ENCODE measurements at regions not wholly inside any gene's neighbourhood (a gene's known extent, or its start where the extent isn't known, plus 50 kb on each side); places are given as distances from the start of the nearest gene placed in this dataset.

DNA sequence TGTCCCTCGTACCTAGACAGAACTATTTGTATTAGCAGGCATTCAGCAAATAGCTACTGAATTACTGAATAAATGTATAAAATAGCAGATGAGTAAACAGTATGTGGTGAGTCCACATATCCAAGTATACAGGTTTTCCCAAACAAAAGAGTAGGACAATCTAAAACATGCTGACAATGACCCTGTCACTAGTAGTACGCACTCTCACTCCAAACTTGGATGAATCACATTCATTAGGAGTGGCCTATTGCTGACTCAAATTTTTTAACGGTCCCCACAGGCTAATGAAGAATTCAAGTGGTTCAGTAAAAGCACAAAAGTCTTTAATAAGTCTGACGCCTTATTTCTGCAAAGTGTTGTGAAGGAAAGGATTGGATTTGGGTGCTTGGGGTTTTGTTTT is 449.3 kb upstream of the THBS1 start:
- FAIRE-seq = no peak

DNA sequence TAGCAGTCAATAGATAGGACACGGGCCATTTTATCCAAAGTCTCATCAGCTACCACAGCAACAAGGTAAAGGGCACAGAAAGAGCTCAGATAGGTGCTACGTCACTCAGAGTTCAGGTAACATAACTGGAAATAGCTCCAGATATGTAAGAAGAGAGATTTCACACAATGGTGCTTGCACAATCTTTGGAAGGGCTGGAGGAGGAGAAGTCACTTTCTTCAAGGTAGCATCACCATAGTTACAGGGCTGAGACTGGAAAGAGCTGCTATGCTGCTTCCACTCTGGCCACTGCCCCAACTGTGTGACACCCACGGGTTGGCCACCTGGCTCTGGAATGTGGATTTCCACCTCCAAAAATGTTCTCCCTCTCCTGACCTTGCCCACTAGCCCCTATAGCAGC is 448.8 kb upstream of the THBS1 start:
- no peak for FAIRE-seq

GRCh38 chr15:39132954-39133600 is 447.8 kb upstream of the THBS1 start:
- FAIRE-seq = no peak

GRCh38 chr15:39134282-39134681 is 446.6 kb upstream of the THBS1 start:
- FAIRE-seq = no peak

DNA sequence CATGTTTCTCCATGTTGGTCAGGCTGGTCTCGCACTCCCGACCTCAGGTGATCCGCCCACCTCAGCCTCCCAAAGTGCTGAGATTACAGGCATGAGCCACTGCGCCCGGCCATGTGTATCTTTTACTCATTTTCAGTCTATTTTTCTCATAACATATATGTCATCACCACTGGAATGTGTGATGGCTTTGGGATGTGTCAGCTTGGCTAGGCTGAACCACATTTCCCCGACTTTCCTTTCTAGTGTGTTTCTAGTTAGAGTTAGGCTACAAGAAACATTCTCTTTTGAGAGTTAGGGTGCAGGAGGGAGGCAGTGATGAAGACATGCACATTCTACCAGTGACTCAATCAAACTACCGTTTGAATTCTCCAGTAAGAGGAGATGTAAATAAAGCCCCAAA is 444.9 kb upstream of the THBS1 start:
- no peak for FAIRE-seq

DNA sequence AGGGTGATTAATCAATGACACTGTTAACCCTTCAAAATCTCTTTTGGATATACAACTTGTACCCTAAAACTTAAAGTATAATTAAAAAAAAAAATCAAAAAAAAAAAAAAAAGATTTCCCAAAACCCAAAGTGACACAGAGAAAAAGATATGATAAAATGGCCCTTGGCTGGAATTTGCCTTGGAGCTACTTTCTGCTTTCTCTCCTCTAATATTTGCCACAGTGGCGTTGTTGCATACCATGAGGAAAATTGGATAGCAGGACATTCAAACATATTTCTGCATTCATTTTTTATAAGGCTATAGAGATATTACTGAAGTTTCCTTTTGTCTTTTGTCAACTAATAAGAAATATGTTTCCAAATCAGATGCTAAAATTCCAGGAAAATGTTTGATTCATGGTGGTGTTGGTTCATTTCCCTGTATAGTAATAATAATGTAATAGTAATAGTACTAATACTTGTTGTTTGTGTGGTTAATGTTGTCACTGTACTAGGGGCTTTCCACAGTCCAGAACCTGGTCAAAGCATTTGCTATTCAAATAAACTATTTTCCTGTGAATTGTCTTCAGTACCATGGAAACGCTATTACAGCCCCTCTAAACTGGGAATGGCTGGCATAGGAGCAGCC is 441.3 kb upstream of the THBS1 start:
- no peak for FAIRE-seq

GRCh38 chr15:39140060-39140604 is 440.7 kb upstream of the THBS1 start:
- FAIRE-seq = no peak

GRCh38 chr15:39142500-39142899 is 438.4 kb upstream of the THBS1 start:
- FAIRE-seq = no peak

DNA sequence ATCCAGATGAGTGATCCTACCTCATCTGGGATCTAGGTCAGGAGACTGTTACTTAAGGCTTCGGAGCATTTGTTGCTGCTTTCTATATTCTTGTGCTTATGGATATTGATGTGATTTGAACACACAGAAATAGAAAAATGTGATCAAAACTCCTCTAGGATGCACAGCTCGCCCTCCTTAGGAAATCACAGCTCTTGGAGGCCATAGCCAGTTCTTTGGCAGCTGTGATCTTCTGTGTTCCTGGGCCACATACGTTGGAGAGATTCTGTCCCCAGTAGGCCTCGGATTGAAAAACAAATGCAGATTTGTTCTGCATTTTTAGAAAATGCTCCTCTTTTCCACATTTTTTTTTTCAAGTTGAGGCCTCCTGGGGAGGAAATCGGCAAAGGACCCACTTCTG is 437.4 kb upstream of the THBS1 start:
- no peak for FAIRE-seq

GRCh38 chr15:39144051-39144450 is 436.8 kb upstream of the THBS1 start:
- FAIRE-seq = no peak

DNA sequence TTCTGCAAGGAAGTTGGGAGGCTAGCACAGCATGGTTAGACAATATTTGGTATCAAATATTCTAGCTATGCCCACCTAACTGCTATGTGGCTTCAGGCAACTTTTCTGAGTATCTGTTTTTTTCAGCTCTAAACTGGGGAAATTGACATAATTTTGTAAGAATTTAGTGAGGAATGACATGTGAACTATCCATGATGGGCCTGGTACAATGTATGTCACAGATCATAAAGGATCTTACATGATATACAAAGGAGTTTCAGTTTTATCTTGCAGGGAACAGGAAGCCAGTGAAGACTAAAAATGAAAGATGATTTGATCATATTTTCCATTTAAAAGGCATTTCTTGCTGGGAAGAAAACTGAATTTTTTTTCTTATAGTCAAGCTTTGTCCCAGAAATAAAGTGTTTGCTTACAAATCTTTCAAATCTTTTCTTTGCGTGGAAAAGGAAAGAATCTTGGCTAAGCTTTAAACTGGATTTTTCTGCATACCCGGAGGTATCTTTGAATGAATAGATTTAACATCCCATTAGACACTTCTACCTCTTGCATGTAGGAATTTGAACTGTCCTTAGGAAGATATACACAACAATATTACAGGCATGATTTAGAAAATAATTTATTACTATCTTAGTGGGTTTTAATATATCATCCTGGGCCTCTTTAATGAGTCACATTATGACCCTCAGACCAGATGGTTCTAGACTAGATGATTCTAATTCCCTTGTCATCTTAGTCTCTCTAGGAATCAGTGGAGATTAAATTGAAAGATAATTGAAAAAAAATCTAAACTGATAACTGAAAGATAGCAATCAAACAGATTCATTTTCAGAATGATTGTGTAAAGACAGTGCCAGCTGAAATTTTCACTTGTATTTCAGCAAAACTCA is 436.0 kb upstream of the THBS1 start:
- no peak for FAIRE-seq

- FAIRE-seq = no peak
Measured at GRCh38 chr15:39145854-39146625, 434.8 kb upstream of the THBS1 start.

- no peak for FAIRE-seq
Measured at GRCh38 chr15:39149636-39150150, 431.2 kb upstream of the THBS1 start.

DNA sequence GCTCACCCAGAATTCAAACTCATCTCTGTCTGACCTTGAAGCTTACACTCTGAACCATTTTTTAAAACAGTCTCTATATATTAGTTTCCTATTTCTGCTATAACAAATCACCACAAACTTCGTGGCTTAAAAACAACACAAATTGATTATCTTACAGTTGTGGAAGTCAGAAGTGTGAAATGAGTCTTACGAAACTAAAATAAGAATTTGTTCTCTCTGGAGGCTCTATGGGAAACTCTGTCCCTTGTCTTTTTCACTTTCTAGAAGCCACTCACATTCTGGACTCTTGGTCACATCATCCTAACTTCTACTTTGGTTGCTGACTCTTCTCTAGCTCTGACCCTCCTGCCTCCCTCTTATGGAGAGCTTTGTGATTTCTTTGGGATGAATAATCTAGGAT is 429.3 kb upstream of the THBS1 start:
- FAIRE-seq = no peak

DNA sequence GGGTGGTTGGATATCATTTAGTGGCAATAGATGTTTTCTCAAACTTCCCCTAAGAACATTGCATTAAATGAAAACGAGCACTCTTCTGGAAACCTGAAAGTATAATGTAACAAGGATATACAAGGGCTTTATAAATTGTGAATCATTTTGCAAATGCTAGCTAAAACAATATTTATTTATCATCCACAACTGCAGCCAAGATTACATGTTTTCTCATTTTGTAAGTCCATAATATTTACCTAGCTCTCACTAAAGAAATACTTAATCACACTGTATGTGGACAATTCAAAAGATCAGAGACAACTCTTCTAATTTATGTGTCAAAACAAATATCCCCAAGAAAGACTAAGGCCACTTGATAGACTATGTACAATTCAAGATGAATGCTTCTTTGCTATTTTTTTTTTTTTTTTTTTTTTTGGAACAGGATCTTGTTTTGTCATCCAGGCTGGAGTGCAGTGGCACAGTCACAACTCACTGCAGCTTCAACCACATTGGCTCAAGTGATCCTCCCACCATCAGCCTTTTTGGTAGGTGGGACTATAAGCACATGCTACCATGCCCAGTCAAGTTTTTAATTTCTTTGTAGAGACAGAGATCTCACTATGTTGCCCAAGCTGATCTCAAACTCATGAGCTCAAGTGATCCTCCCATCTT is 427.7 kb upstream of the THBS1 start:
- no peak for FAIRE-seq

- FAIRE-seq = no peak
Measured at GRCh38 chr15:39153716-39154115, 427.2 kb upstream of the THBS1 start.

- no peak for FAIRE-seq
Measured at GRCh38 chr15:39154227-39154638, 426.6 kb upstream of the THBS1 start.

- no peak for FAIRE-seq
Measured at GRCh38 chr15:39154776-39155175, 426.1 kb upstream of the THBS1 start.

GRCh38 chr15:39156166-39156565 is 424.7 kb upstream of the THBS1 start:
- no peak for FAIRE-seq

DNA sequence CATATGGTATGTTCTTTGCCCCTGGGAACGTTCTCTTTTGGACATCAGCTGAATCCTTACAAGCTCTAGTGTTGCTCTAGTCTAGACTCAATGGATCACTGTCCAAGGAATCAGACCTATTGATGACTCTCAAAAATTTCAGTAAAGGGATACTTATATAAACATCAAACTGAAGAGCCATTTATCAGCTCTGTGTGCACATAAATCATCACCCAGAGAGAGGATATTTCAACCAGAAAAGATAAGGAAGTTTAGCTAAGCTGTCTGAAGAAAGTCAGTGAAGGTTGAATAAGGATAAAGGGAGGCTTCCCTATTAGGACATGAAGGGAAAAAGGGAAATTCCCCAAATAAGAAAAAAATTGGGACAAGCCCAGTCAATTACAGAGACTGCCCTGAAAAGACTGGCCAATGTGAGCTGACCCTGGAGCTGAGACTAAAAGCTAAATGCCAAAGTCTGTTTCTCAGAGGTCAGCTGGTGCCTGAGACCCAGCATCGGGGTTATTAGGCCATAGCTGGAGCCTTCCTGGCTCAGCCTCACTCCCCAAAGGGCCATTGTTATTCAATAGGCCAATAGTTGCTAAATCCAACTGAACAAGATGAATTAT is 424.1 kb upstream of the THBS1 start:
- no peak for FAIRE-seq

- FAIRE-seq = no peak
Measured at GRCh38 chr15:39157882-39158281, 423.0 kb upstream of the THBS1 start.

DNA sequence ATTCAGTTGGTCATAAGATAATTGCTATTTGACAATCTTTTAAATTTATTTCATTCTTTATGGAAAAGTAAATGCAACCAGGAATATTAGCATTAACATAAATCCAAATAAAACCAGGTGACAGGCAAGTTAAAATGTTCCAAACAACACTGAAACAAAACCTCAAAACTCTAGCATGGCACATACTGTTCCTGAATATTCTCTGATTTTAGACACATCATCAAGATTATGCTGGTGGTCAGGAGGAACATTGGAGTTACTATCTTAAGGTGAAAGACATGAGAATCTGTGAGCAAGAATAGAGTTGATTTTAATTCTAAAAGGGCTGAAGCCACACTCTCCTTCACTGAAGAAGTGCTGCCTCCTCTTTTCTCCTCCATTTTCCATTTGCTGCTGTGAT is 421.0 kb upstream of the THBS1 start:
- no peak for FAIRE-seq

All from G401.6 (cell line).